OCI-LY7 (cell line): ENCODE measurements at regions not wholly inside any gene's neighbourhood (a gene's known extent, or its start where the extent isn't known, plus 50 kb on each side); places are given as distances from the start of the nearest gene placed in this dataset.

Source experiments
- CTCF ChIP-seq: fragments of 200-600 bp; sonication (generic); conservative IDR thresholded peaks from 2 replicates; pipeline ENCODE4 v1.5.1; 2014; ENCODE audit warnings: mild to moderate bottlenecking, antibody characterized with exemption, low read length, moderate library complexity, mixed read lengths
- EZH2phosphoT487 ChIP-seq: fragments of 200-600 bp; sonication (generic); IDR thresholded peaks from 2 replicates; pipeline ENCODE4 v1.6.1; 2018; ENCODE audit warnings: low read depth, borderline replicate concordance, mild to moderate bottlenecking, mixed run types, antibody characterized with exemption, low read length, moderate library complexity, mixed read lengths

GRCh38 chr2:59798687-59799232 lies 754.7 kb downstream of the BCL11A start:
- TF ChIP-seq CTCF (no peak), EZH2phosphoT487 (no peak)
